ENCODE measurements at regions not wholly inside any gene's neighbourhood (a gene's known extent, or its start where the extent isn't known, plus 50 kb on each side); places are given as distances from the start of the nearest gene placed in this dataset.
"Not testable (repeated sequence)": the region's sequence is repeated elsewhere in the genome, so short reads cannot be mapped to it uniquely, and the experiment has no call there.

DNA sequence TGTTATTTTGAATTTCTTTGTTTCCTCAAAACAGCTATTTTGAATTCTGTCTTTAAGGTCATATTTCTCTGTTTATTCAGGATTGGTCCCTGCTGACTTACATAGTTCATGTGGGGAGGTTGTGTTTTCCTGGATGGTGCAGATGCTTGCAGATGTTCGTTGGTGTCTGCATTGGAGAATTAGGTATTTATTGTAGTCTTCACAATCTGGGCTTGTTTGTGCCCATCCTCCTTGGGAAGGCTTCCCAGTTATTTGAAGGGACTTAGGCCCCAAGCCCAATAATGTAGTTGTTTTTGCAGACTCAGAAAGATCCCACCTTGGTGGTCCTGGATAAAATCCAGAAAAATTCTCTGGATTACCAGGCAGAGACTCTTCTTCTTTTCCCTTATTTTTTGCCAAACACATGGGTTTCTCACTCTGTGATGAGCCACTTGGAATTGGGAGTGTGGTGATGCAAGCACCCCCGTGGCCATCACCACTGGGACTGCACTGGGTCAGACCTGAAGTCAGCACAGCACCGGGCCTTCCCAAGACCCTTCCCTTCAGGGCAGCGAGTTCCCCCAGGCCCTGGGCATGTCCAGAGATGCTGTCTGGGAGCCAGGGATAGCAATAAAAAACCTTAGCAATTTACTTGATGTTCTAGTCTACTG is 81.6 kb upstream of the EZR start:
- H3K4me3 Mint-ChIP-seq = no peak overlapping the region
- peaks cover 2% of the 10 kb centered on the region for H3K36me3 Mint-ChIP-seq (ENCODE audit: low read depth)
- DNase-seq = no peak
- peaks cover 14% of the 10 kb centered on the region for H3K9me3 Mint-ChIP-seq
- H3K27me3 Mint-ChIP-seq = no peaks in the 10 kb centered on the region
- H3K27ac Mint-ChIP-seq = no peak overlapping the region
- H3K4me1 Mint-ChIP-seq (ENCODE audit: low read depth) = no peaks in the 10 kb centered on the region

DNA sequence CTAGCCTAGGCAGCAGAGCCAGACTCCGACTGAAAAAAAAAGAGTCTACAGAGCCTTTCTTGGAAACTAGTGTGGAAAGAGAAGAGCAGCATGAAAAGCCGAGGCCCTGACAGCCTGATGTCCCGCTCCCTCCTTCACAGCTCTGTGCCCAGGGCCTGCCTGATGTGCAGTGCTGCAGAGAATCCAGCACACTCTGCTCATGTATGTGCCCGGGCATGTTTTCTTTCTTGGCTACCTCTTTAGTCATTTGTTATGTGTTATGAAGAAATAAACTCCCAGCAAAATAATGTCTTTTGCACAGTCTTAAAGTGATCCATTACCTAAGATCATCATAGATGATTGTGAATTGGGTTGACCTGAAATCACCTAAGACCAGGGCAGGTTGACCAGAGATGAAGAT is 78.1 kb upstream of the EZR start:
- Mint-ChIP-seq H3K27ac (no peak overlapping the region), H3K36me3 (ENCODE audit: low read depth) (no peaks in the 10 kb centered on the region), H3K9me3 (no peaks in the 10 kb centered on the region), H3K4me1 (ENCODE audit: low read depth) (no peaks in the 10 kb centered on the region), H3K27me3 (no peaks in the 10 kb centered on the region), H3K4me3 (no peak overlapping the region)
- no peak for DNase-seq

DNA sequence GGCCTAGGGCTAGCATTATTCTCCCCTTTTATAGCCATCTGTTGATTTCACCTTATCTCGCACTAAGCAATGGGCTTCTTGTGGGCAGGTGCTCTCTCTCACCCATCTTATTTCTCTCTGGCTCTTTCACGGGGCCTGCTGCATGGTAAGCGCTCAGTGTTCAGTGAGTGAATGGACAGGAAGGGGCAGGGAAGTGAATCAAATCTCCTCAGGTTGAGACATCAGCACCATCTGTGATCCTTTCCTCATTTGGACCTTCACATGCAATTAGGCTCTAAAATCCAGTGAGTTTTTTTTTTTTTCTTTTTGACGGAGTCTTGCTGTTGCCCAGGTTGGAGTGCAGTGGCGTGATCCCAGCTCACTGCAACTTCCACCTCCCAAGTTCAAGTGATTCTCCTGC is 76.5 kb upstream of the EZR start:
- no peaks in the 10 kb centered on the region for H3K4me1 Mint-ChIP-seq (ENCODE audit: low read depth)
- no peaks in the 10 kb centered on the region for H3K36me3 Mint-ChIP-seq (ENCODE audit: low read depth)
- no peak overlapping the region for H3K4me3 Mint-ChIP-seq
- no peak overlapping the region for H3K27ac Mint-ChIP-seq
- no peaks in the 10 kb centered on the region for H3K9me3 Mint-ChIP-seq
- no peaks in the 10 kb centered on the region for H3K27me3 Mint-ChIP-seq
- DNase-seq = no peak

DNA sequence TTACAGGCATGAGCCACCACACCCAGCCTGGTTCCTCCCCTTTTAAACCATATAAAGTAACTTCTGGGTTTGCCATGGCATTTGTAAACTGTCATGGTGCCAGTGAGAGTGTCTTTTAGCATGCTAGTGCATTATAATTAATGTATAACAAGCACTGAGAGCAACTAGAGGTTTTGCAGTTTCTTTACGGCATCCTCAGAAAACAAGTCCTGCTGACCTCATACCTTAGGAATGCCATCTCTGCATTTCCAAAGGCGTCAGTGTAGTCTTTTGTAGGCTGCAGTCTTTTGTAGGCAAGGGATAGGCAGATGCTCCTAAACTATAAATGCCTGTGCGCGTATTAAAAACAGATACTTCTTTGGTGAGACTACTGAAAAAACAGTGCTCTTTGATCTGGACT is 75.0 kb upstream of the EZR start:
- no peak for DNase-seq
- no peaks in the 10 kb centered on the region for H3K36me3 Mint-ChIP-seq (ENCODE audit: low read depth)
- H3K4me1 Mint-ChIP-seq (ENCODE audit: low read depth) = no peaks in the 10 kb centered on the region
- H3K9me3 Mint-ChIP-seq = no peaks in the 10 kb centered on the region
- H3K27me3 Mint-ChIP-seq = no peaks in the 10 kb centered on the region
- H3K27ac Mint-ChIP-seq = no peak overlapping the region
- H3K4me3 Mint-ChIP-seq = no peak overlapping the region

DNA sequence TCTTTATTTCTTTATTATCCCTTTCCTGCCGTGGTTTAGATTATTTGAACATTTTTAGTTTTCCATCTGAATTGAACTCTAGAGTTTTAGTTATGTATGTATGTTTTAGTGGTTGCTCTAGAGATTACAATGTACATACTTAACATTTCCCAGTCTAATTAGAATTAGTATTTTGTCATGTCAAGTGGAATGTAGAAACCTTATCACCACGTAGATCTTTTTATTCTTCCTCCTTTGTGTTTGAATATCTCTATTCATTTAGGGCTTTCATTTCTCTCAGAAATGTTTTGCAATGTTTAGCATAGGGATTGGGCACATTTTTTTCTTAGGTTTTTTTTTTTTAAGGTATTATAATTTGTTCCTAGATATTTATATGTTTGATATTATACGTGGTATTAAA is 73.1 kb upstream of the EZR start:
- H3K27me3 Mint-ChIP-seq = no peaks in the 10 kb centered on the region
- H3K9me3 Mint-ChIP-seq = no peaks in the 10 kb centered on the region
- DNase-seq = no peak
- H3K4me3 Mint-ChIP-seq = no peak overlapping the region
- no peaks in the 10 kb centered on the region for H3K4me1 Mint-ChIP-seq (ENCODE audit: low read depth)
- no peaks in the 10 kb centered on the region for H3K36me3 Mint-ChIP-seq (ENCODE audit: low read depth)
- no peak overlapping the region for H3K27ac Mint-ChIP-seq

DNA sequence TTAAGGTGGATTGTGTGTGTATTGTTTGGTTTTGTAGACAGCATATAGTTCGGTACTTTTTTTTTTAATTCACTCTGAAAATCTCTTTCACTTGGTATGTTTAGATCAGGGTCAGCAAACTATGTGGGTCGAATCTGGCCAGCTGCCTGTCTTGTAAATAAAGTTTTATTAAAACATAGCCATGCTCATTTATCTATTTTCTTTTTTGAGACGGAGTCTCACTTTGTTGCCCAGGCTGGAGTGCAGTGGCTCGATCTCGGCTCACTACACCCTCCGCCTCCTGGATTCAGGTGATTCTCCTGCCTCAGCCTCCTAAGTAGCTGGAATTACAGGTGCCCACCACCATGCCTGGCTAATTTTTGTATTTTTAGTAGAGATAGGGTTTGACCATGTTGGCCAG is 72.4 kb upstream of the EZR start:
- H3K27me3 Mint-ChIP-seq; H3K27ac Mint-ChIP-seq; H3K36me3 Mint-ChIP-seq (ENCODE audit: low read depth); DNase-seq; H3K4me3 Mint-ChIP-seq; H3K9me3 Mint-ChIP-seq; H3K4me1 Mint-ChIP-seq (ENCODE audit: low read depth): not testable (repeated sequence)

DNA sequence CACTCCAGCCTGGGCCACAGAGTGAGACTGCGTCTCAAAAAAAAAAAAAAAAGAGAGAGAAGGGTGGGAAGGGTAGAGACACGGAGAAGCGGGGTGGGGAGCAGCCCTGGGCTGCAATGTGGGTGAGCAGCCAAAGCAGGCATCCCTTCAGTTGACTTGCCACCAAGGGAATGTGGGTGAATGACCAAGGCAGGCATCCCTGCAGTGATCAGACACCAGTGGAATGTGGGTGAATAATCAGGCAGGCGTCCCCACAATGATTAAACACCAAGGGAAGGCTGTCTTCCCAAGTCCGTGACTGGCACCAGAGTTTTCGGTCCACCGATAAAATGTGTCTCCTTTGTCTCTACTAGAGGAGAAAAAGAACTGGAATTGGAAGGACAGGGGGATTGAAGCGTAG is 69.0 kb upstream of the EZR start:
- H3K9me3 Mint-ChIP-seq; H3K27ac Mint-ChIP-seq; H3K4me1 Mint-ChIP-seq (ENCODE audit: low read depth); H3K27me3 Mint-ChIP-seq; DNase-seq; H3K36me3 Mint-ChIP-seq (ENCODE audit: low read depth); H3K4me3 Mint-ChIP-seq: not testable (repeated sequence)

DNA sequence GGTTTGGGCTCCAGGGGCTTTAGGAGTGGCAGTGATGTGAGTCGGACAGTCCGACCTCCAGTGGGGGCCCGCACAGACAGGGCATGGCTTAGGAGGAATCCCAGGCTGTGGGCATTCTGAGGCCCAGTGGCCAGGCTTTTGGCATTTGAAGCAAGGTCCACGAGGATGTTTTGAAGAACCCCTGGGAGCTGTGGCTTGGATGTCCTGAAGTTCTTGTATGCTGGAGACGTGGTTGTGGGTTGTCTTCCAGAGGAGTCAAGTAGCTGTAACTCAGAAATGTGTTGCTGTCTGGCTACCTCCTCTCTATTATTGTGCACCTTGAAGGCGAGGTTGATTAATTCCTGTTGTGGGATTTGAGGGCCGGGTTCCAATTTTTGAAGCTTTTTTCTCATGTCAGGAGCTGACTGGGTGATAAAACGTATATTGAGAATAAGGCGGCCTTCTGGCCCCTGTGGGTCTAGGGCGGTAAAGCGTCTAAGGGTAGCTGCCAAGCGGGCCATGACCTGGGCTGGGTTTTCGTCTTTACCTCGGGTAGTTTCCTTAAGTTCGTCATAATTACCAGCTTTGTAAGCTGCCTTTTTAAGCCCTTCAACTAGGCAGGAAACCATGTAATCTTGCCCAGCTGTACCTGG is 67.3 kb upstream of the EZR start:
- H3K27me3 Mint-ChIP-seq; H3K9me3 Mint-ChIP-seq; H3K4me3 Mint-ChIP-seq; DNase-seq; H3K4me1 Mint-ChIP-seq (ENCODE audit: low read depth); H3K27ac Mint-ChIP-seq; H3K36me3 Mint-ChIP-seq (ENCODE audit: low read depth): not testable (repeated sequence)

DNA sequence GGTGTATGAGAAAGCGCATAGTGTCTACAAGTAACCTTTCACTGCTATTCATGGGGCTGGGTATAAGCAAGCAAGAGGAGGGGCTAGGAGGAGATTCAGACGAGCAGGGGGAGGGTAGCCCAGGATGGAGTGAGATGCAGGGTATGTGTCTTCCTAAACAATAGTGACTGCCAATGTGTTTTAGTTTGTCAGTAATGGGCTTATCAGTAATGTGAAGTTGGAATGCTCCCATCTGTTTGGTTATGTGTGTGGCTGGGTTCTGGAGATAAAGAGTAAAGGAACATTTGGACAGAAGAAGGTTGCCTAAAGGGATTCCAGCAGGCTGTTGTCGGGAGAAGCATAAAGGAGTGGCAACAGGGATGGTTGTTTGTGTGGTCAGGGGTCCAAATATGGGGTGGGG is 62.7 kb upstream of the EZR start:
- H3K4me1 Mint-ChIP-seq (ENCODE audit: low read depth) = peaks cover 17% of the 10 kb centered on the region
- not testable (repeated sequence) for H3K36me3 Mint-ChIP-seq (ENCODE audit: low read depth); H3K27ac Mint-ChIP-seq; DNase-seq; H3K9me3 Mint-ChIP-seq; H3K4me3 Mint-ChIP-seq; H3K27me3 Mint-ChIP-seq

DNA sequence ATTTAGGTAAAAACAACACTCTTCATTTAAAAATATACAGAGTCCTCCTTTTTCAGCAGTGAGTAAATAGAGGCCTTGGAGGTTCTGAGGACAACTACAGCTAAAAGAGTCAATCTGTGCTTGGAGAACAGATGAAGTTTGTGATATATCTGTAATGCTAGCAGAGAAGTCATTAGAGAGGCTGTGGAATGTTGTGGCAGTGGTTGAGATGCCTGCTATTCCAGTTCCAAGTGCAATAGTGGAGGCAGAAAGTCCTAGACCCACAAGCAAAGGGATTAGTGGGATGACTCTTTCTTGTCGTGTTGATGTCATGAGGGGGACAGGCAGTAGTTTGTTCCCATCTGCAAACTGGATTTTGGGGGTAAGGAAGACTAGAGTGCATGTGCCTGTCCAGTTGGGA is 62.1 kb upstream of the EZR start:
- H3K36me3 Mint-ChIP-seq (ENCODE audit: low read depth); DNase-seq; H3K27me3 Mint-ChIP-seq; H3K4me3 Mint-ChIP-seq; H3K27ac Mint-ChIP-seq; H3K9me3 Mint-ChIP-seq: not testable (repeated sequence)
- H3K4me1 Mint-ChIP-seq (ENCODE audit: low read depth) = peaks cover 17% of the 10 kb centered on the region

DNA sequence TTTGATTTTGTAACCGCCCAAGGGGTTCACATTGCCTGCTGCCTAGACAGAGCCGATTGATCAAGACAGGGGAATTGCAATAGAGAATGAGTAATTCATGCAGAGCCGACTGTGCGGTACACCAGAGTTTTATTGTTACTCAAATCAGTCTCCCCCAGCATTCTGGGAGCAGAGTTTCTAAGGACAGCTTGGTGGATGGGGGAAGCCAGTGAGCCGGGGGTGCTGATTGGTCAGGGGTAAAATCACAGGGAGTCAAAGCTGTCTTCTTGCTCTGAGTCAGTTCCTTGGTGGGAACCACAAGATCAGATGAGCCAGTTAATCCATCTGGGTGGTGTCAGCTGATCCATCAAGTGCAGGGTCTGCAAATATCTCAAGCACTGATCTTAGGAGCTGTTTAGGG is 60.0 kb upstream of the EZR start:
- H3K36me3 Mint-ChIP-seq (ENCODE audit: low read depth) = no peaks in the 10 kb centered on the region
- peak; percentile 60 for DNase-seq
- peaks cover 17% of the 10 kb centered on the region for H3K4me1 Mint-ChIP-seq (ENCODE audit: low read depth)
- H3K27me3 Mint-ChIP-seq = no peaks in the 10 kb centered on the region
- no peaks in the 10 kb centered on the region for H3K9me3 Mint-ChIP-seq
- H3K27ac Mint-ChIP-seq = peak overlapping the region; percentile 77
- no peak overlapping the region for H3K4me3 Mint-ChIP-seq

DNA sequence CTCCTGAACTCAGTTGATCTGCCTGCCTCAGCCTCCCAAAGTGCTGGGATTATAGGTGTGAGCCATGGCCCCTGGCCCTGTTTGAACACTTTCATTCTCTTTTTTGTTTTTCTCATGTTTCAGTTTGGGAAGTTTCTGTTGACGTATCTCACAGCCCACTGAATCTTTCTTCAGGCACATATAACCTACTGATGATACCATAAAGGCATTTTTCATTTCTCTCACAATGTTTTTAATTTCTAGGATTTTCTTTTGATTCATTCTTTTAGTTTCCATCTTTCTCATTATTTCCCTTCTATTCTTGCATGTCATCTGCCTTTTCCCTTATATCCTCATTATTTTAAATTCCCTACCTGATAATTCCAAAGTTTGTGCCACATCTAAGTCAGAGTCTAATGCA is 58.5 kb upstream of the EZR start:
- peaks cover 17% of the 10 kb centered on the region for H3K4me1 Mint-ChIP-seq (ENCODE audit: low read depth)
- H3K27ac Mint-ChIP-seq = no peak overlapping the region
- H3K9me3 Mint-ChIP-seq = no peaks in the 10 kb centered on the region
- H3K36me3 Mint-ChIP-seq (ENCODE audit: low read depth) = no peaks in the 10 kb centered on the region
- no peaks in the 10 kb centered on the region for H3K27me3 Mint-ChIP-seq
- DNase-seq = no peak
- H3K4me3 Mint-ChIP-seq = no peak overlapping the region

DNA sequence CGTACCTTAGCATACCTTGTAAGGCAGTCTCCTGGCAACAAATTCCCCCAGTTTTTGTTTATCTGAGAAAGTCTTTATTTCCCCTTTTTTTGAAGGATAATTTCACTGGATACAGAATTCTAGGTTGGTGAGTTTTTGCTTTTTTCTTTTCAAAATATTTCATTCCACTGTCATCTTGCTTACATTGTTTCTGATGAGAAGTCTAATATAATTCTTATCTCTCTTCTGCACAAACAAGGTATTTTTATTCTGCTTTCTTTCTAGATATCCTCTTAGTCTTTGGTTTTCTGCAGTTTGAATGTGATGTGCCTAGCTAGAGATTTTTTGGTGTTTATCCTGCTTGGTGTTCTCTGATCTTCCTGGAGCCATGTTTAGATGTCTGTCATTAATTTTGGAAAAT is 57.7 kb upstream of the EZR start:
- Mint-ChIP-seq H3K4me1 (ENCODE audit: low read depth) (peaks cover 17% of the 10 kb centered on the region), H3K4me3 (no peak overlapping the region), H3K9me3 (no peaks in the 10 kb centered on the region), H3K27me3 (no peaks in the 10 kb centered on the region), H3K36me3 (ENCODE audit: low read depth) (no peaks in the 10 kb centered on the region), H3K27ac (no peak overlapping the region)
- DNase-seq = no peak

DNA sequence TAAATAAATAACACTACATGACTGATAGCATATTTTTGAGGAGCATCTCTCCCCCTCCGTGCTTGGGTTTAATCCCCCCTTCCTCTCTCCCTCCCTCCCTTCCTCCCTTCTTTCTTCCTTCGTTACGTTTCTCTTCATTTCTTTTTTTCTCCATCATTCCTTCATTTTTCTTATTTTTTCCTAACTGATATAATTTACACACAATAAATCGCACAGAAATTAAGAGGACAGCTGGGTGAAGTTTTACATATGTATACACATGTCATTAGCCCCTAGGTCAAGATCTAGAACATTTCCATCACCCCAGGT is 51.4 kb upstream of the EZR start:
- Mint-ChIP-seq H3K4me1 (ENCODE audit: low read depth) (peaks cover 40% of the 10 kb centered on the region), H3K4me3 (peak overlapping the region; percentile 8)

DNA sequence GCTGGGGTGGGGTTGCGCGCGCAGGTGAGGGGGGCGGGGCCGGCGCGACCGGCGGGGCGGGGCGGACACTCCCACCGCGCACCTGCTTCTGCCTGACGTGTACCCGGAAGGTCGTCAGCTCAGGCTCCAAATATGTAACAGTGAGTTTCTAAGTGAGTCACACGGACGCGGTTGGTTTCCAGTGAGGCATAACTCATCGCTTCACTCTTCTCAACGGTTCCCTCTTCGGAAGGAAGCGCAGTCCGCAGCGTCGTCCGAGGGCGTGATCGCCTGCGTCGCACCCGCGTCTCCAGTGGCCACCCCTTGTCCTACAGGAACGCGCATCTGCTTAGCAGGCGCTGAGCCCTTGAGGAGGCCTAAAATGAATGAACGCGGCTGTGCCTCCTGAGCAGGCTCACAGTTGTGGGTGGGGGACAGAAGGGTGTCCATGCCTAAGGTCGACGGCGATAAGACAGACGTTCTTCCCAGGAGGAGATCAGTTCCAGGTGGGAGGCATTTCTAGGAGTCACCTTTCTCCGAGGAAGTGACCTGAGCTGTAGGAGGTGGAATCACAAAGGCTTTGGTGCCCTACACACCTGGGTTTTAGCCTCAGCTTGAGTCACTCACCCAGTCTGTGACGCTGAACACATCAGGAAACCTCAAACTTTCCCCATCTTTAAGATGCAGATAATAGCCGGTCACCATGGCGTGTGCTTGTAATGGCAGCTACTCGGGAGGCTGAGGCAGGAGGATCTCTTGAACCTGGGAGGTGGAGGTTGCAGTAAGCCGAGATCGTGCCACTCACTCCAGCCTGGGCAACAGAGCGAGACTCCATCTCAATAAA is 50.9 kb upstream of the EZR start:
- peaks cover 2% of the 10 kb centered on the region for H3K9me3 Mint-ChIP-seq
- H3K4me3 Mint-ChIP-seq = peak overlapping the region; percentile 81
- no peaks in the 10 kb centered on the region for H3K27me3 Mint-ChIP-seq
- no peaks in the 10 kb centered on the region for H3K36me3 Mint-ChIP-seq (ENCODE audit: low read depth)
- H3K27ac Mint-ChIP-seq = peak overlapping the region; percentile 100
- DNase-seq = no peak
- H3K4me1 Mint-ChIP-seq (ENCODE audit: low read depth) = peaks cover 40% of the 10 kb centered on the region

More for the DNA sequence above, 51.4 kb upstream of the EZR start:
- Mint-ChIP-seq H3K9me3 (peaks cover 2% of the 10 kb centered on the region), H3K27me3 (no peaks in the 10 kb centered on the region), H3K27ac (peak overlapping the region; percentile 100), H3K36me3 (ENCODE audit: low read depth) (no peaks in the 10 kb centered on the region)
- DNase-seq = no peak

Measured in activated T-cell treated with anti-CD3 and anti-CD28 coated beads, Interleukin-2, amount 50 U/mL, for 24 hours (primary cell).